HG02885 (cell line): ENCODE measurements at regions not wholly inside any gene's neighbourhood (a gene's known extent, or its start where the extent isn't known, plus 50 kb on each side); places are given as distances from the start of the nearest gene placed in this dataset.
"Not testable (repeated sequence)": the region's sequence is repeated elsewhere in the genome, so short reads cannot be mapped to it uniquely, and the experiment has no call there.

Source experiments
- ATAC-seq: cut with Tn5 transposase; IDR thresholded peaks from one replicate; pipeline ENCODE4 v1.9.1; 2021; ENCODE audit warnings: mild to moderate bottlenecking; ENCODE audit not compliant: unreplicated experiment, poor library complexity

- ATAC-seq: no peak
Observed at GRCh38 chr12:90710711-90711110, 244.3 kb downstream of the CCER1 start.

- no peak for ATAC-seq
Observed at GRCh38 chr12:90706036-90706435, 248.9 kb downstream of the CCER1 start.

- ATAC-seq: no peak
Observed at GRCh38 chr12:90695415-90695814, 259.6 kb downstream of the CCER1 start.

GRCh38 chr12:90690120-90690519 lies 264.9 kb downstream of the CCER1 start:
- no peak for ATAC-seq

DNA sequence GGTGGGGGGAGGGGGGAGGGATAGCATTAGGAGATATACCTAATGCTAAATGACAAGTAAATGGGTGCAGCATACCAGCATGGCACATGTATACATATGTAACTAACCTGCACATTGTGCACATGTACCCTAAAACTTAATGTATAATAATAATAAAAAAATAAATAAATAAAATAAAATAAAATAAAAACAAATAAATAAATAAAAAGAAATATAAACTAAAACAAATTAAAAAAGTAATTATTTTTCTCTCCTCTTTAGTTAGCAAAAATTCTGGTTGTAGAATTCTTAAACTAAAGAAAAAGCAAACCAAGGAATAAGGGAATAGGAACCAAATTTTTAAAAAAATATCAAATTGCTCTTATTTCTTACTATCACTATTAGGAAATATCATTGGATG lies 267.3 kb downstream of the CCER1 start:
- not testable (repeated sequence) for ATAC-seq

DNA sequence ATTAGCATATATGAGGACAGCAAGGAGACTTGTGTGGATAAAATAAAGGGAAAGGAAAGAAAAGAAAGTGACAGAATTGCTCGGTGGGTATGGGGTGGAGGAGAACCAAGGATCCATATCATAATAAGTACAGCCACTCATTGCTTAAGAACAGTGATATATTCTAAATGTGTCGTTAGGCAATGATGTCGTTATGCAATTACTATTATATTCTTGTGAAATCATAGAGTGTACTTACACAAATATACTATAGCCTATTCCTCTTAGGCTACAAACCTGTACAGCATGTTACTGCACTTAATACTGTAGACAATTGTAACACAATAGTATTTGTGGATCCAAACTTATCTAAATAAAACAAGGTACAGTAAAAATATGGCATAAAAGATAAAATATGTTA lies 271.1 kb downstream of the CCER1 start:
- ATAC-seq: no peak

GRCh38 chr12:90682398-90682797 lies 272.6 kb downstream of the CCER1 start:
- ATAC-seq: no peak

GRCh38 chr12:90679674-90680073 lies 275.3 kb downstream of the CCER1 start:
- no peak for ATAC-seq

DNA sequence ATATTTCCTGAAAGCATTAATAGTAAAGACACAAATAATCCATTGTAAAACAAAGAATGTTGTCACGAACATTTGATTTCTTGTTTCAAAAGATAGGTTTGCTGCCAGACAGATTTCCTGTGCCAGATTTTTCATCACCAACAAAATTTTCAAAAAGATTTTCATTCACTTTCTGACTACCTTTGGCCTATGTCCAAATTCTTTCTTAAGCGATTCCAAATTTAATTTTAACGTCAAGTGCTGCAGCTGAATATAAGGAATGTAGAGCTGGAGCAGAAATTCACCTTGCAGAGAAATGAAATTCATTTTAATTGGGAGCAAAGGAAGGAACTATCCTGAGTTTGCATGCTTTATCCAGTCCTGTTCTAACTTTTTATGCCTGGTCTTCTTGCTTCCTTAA lies 277.4 kb downstream of the CCER1 start:
- no peak for ATAC-seq

DNA sequence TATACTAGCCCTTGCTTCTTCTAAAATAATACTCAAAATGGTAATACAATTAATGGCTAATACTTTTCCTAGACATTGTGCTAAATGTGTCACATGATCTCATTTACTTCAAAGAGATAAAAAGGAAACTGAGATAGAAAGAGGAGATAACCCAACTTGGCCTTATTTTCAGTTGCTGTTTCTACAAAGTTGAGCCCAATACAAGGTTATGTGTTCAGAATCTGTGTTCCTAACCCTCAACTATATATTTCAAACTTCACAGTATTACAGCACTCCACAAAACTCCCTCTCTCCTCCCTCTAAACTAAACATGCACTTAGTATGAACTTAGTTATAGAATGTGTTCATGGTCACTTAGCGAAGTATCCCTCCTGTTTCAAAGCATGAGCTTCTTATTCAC lies 277.9 kb downstream of the CCER1 start:
- no peak for ATAC-seq

DNA sequence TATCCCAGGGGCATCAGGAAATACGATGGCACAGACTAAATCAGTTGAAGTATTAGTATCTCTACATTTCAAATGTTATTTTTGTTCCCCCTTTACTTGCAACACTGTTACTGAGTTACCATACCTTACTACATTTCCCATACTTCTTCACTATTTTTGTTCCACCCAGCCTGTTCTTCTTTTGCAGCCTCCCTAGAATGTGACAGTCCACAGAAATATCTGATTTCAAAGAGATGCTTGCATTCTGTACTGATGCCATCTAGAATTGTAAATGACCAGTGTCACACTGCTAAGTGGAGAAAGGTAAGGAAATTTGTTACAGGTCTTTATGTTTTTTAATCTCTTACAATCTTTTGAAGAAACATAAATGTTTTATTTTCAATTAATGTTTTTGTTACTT lies 279.9 kb downstream of the CCER1 start:
- ATAC-seq: no peak

DNA sequence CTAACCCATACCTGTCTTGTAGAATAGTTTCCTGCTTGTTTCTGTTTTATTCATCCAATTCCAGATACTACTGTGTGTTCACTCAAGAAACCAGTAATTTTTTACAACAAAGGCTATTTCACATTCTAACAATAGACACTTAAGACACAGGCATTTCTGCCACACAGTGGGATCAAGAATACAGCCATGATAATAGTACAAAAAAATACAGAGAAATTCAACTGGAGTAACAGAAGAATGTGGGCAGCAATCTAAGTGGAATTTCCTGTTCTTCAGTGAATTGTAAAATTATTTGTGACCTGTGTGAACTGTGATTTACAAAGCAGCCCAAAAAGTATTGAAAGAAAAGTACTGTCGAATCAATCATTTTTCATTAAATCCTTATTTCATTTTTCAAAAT lies 282.9 kb downstream of the CCER1 start:
- no peak for ATAC-seq

DNA sequence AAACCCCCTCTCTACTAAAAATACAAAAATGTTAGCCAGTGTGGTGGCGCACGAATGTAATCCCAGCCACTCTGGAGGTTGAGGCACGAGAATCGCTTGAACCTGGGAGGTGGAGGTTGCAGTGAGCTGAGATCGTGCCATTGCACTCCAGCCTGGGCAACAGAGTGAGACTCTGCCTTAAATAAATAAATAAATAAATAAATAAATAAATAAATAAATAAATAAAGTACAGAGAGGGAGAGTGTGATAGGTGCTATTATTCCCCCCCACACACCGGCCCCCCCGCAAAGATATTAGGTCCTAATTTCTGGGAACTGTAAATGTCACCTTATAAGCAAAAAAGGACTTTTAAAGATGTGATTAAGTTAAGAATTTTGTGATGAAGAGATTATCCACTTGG lies 291.0 kb downstream of the CCER1 start:
- not testable (repeated sequence) for ATAC-seq

DNA sequence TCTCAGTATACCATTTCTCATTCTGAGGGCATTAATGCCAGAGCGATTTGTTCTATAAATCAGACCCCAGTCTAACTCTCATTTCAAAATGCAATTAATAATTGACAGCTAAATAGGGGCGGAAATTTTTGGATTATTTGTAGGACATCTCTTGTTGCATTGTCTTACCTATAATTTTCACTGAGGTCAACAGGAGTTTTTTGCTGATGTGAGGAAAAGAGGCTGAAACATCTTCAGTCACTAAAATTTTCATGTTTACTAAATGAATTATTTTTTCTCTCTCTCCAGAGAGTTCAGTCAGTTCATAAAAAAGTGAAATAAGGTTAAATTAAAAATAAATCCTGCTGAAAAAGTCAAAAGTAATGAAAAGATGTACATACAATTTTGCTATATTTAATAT lies 295.9 kb downstream of the CCER1 start:
- ATAC-seq: no peak

DNA sequence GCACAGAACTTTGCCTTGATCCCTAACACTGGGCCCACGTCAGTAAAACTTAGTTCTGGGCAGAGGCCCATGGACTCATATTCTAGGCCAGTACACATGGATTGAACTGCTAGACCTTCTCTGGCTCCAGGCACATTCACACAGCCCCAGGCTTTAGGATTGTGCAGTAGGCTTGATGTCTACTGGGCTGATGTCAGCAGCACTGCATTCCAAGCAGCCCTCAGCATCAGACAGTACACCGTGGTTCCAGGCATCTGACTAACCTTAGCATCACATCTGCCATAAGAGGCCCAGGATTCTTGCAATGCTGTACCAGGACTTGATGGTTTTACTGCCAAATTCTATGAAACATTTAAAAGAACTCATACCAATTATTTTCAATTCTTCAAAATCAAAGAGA lies 301.9 kb downstream of the CCER1 start:
- ATAC-seq: no peak

DNA sequence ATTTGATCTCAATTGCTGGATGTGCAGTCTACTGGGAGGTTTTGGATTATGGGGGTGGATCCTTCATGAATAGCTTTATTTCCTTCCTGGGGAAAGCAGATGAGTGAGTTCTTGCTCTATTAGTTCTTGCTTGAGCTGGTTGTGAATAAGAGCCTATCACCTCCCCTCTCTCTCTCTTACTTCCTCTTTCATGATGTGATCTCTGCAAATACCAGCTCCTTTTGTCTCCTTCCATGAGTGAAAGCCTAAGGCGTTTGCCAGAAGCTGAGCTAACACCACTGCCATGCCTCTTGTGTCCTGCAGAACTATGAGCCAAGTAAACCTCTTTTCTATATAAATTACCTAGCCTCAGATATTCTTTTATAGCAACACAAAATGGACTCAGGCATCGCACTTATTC lies 302.7 kb downstream of the CCER1 start:
- no peak for ATAC-seq

DNA sequence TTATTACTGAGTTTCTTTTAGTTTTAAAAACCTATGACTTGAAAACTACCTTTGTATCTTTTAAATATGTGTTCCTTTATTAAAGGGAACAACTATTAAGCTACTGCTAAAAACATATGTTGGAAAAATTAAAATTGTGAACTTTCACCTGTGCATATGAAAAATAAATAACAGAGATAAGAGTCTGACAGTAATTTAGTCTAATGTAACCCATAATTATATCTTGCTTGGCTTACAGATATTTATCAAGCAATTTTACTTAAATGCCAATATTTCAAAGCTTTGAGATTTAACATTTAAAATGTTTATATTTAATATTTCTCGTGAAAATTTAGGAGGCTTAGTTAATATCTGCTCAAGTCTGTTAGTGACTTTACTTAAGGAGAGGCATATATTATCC lies 309.8 kb downstream of the CCER1 start:
- ATAC-seq: no peak

DNA sequence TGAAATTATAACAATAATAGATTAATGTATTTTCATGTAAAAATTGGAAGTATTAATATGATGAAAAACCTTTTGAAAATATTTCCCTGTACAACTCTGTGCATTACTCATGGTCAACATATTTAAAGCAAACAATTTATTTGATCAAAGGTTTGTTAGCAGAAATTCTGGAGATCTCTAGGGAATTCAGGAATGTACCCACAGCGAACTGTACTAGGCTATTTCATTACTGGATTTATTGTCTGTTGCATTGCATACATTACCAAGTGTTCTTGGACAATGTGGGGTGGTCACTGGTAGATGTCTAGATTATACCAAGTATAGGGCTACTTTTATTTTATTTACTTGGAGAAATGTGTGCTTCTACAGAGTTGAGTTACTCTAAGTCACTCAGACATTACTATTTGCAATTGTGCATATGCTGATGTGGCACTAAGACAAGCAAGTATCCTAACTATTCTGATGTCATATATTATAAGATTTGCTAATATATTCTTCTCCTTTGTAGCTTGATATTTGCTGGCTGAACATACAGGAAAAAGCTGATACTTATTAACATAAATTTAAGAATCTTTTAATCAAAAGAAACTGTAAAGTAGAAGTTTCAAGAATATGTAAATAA lies 323.3 kb downstream of the CCER1 start:
- no peak for ATAC-seq

DNA sequence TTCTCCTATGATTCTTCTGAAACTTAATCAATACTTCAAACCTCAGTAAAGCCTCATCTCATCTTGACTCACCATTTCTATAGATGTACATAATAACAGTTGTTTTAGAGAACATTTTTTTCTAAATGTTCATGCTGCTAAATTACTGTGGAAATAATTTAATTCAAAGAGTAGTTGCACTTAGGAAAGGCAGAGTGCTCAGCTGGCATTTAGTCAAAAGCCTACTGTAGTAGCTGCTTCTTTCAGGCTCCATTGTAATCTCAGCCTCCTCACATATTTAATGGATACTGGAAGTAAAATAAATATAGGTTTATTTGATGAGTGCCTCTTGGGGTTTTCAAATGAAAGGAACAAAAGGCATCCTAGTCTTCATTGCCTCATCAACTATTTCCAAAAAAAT lies 325.0 kb downstream of the CCER1 start:
- no peak for ATAC-seq

- no peak for ATAC-seq
Observed at GRCh38 chr12:90628213-90628612, 326.8 kb downstream of the CCER1 start.

DNA sequence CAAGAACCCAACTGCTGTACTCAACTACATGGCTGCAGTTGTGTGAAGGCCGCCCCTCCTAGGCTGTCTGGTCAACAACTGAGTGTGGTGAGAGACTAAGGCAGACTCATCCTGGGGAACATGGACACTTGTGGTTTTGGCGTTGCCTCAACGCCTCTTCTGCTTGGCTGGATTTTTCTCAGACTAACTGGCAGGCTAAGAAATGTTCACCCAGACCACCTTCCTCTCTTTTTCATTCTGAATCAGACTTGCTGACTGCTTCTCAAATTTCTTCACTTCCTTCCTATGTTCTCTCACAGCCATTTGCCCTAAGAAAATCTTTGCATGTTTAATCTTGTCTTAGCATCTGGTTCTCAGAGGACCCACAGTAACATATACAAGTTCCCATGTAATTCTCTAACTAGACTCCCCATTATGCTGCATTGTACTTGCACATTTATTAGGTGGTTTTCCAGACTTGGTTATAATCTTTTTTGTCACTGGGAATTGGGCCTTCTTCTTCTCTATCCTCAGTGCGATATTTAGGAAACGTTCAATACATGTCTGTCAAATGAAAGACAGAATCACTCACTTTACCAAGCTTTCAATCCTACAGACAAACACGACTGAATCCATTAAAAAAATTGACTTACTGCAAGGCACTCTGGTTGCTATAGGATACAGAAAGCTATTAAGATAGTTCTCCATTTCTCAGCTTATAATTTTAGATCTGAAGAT lies 327.6 kb downstream of the CCER1 start:
- no peak for ATAC-seq

- no peak for ATAC-seq
Observed at GRCh38 chr12:90622431-90622830, 332.5 kb downstream of the CCER1 start.
